B cell (primary cell): ENCODE measurements at regions not wholly inside any gene's neighbourhood (a gene's known extent, or its start where the extent isn't known, plus 50 kb on each side); places are given as distances from the start of the nearest gene placed in this dataset.

Source experiments
- ATAC-seq: fragments of 200-7000 bp; cut with Tn5 transposase; one replicate; pipeline ENCODE4 v1.10.0; 2021; ENCODE audit warnings: low read depth, mild to moderate bottlenecking, moderate number of reproducible peaks, moderate library complexity
- CTCF ChIA-PET: fragments of 350-600 bp; sonication (Branson Sonifier 250); formaldehyde crosslinking; loops from one replicate; lab custom pipeline; 2021; ENCODE audit warnings: antibody characterized with exemption, inconsistent platforms; lab: Charles Lee
- POLR2A ChIA-PET: fragments of 350-600 bp; sonication (Branson Sonifier 250); formaldehyde crosslinking; loops from one replicate; lab custom pipeline; 2021; ENCODE audit warnings: antibody characterized with exemption; lab: Charles Lee
- DNase-seq: peaks from one replicate; pipeline ENCODE4 v3.0.0; 2013
- H2AFZ ChIP-seq: 2 replicates; pipeline ENCODE4 v1.6.1; 2012; ENCODE audit warnings: mild to moderate bottlenecking, low read depth, low read length; ENCODE audit not compliant: insufficient read depth, poor library complexity, severe bottlenecking
- H3K27ac ChIP-seq, 2 donors: 1 replicate in 1 of 2; 2 replicates in 1 of 2; pipeline ENCODE4 v1.5.1; 2012 to 2013; ENCODE audit warnings: low read length in 2 of 2, mild to moderate bottlenecking in 2 of 2, moderate library complexity in 1 of 2
- H3K27me3 ChIP-seq, 4 experiments: fragments of 200-600 bp in 1 of 4; sonication (generic) in 1 of 4; replicated peaks in 1 of 4; 1 replicate in 2 of 4; 2 replicates in 2 of 4; pipeline versions ENCODE4 v1.6.1 to v1.7.0; 2013 to 2016; ENCODE audit warnings: low read length in 3 of 4, mild to moderate bottlenecking in 2 of 4, mixed read lengths in 1 of 4, moderate library complexity in 1 of 4; ENCODE audit not compliant: insufficient read depth in 4 of 4, control insufficient read depth in 3 of 4; ENCODE audit errors: control extremely low read depth in 1 of 4
- H3K36me3 ChIP-seq, 2 experiments: replicated peaks in 1 of 2; 1 replicate in 1 of 2; 2 replicates in 1 of 2; pipeline versions ENCODE4 v1.6.1 to v1.7.1; 2013; ENCODE audit warnings: low read length in 1 of 2; ENCODE audit not compliant: insufficient read depth in 2 of 2, control insufficient read depth in 1 of 2; ENCODE audit errors: control extremely low read depth in 1 of 2, extremely low read depth in 1 of 2
- H3K4me1 ChIP-seq, 2 donors: fragments of 200-600 bp in 1 of 2; sonication (generic) in 1 of 2; 1 replicate in 1 of 2; 2 replicates in 1 of 2; pipeline versions ENCODE4 v1.5.1 to v1.6.1; 2013 to 2017; ENCODE audit warnings: low read length in 2 of 2; ENCODE audit not compliant: control insufficient read depth in 2 of 2, insufficient read depth in 2 of 2
- H3K4me2 ChIP-seq: replicated peaks from 2 replicates; pipeline ENCODE3; 2012; ENCODE audit warnings: mild to moderate bottlenecking, low read depth, low read length; ENCODE audit not compliant: poor library complexity, severe bottlenecking
- H3K4me3 ChIP-seq, 5 experiments: fragments of 200-600 bp in 1 of 5; sonication (generic) in 1 of 5; 1 replicate in 3 of 5; 2 replicates in 2 of 5; pipeline versions ENCODE4 v1.5.1 to v1.7.0; 2011 to 2016; ENCODE audit warnings: low read length in 4 of 5, mild to moderate bottlenecking in 4 of 5, low read depth in 2 of 5, control low read depth in 1 of 5, moderate library complexity in 1 of 5; ENCODE audit not compliant: insufficient read depth in 1 of 5; ENCODE audit errors: control extremely low read depth in 1 of 5, extremely low read depth in 1 of 5
- H3K79me2 ChIP-seq: fragments of 200-600 bp; sonication (generic); one replicate; pipeline ENCODE4 v1.6.0; 2016; ENCODE audit warnings: low read length; ENCODE audit not compliant: control insufficient read depth, insufficient read depth
- H3K9ac ChIP-seq: fragments of 200-600 bp; sonication (generic); 2 replicates; pipeline ENCODE4 v1.6.1; 2017; ENCODE audit warnings: mild to moderate bottlenecking, low read length, moderate library complexity
- H3K9me3 ChIP-seq, 3 donors: one replicate each; pipeline versions ENCODE4 v1.6.1 to v1.7.1; 2013; ENCODE audit warnings: low read length in 2 of 3; ENCODE audit not compliant: control insufficient read depth in 2 of 3, insufficient read depth in 1 of 3; ENCODE audit errors: control extremely low read depth in 1 of 3
- H4K20me1 ChIP-seq: 2 replicates; pipeline ENCODE4 v1.6.0; 2012; ENCODE audit warnings: mild to moderate bottlenecking, low read length; ENCODE audit not compliant: insufficient read depth, control insufficient read depth, poor library complexity, severe bottlenecking
- H3K27ac Mint-ChIP-seq: one replicate; pipeline ENCODE4 v1.8.0; 2021; ENCODE audit warnings: mixed read lengths
- H3K27me3 Mint-ChIP-seq: one replicate; pipeline ENCODE4 v1.8.0; 2021; ENCODE audit warnings: mixed read lengths
- H3K4me1 Mint-ChIP-seq: one replicate; pipeline ENCODE4 v1.8.0; 2021; ENCODE audit warnings: mixed read lengths
- H3K4me3 Mint-ChIP-seq: one replicate; pipeline ENCODE4 v1.8.0; 2021; ENCODE audit warnings: mixed read lengths
- H3K9me3 Mint-ChIP-seq: one replicate; pipeline ENCODE4 v1.8.0; 2022; ENCODE audit warnings: mixed read lengths; ENCODE audit not compliant: insufficient read depth
- EZH2 ChIP-seq: IDR thresholded peaks from 2 replicates; pipeline ENCODE4 v1.6.1; 2012; ENCODE audit warnings: borderline replicate concordance, low read depth, mild to moderate bottlenecking, moderate library complexity, low read length; ENCODE audit not compliant: insufficient read depth, poor library complexity, severe bottlenecking
- WGBS: methylation state at CpG from one replicate; pipeline ENCODE4 v1.1.5; 2013; ENCODE audit warnings: missing lambda C conversion rate; ENCODE audit not compliant: insufficient coverage; 5-methylcytosine and 5-hydroxymethylcytosine counted together
- intact Hi-C: fragments of 100-400 bp; cut with micrococcal nuclease; formaldehyde crosslinking; loops from one replicate; pipeline ENCODE4 v1.10.0; 2022
- TF ChIP-seq, protein P1 (sequence below): fragments of 200-600 bp; IDR thresholded peaks from one replicate; pipeline ENCODE4 v1.8.0; 2022; ENCODE audit warnings: antibody characterized with exemption, mild to moderate bottlenecking

DNA sequence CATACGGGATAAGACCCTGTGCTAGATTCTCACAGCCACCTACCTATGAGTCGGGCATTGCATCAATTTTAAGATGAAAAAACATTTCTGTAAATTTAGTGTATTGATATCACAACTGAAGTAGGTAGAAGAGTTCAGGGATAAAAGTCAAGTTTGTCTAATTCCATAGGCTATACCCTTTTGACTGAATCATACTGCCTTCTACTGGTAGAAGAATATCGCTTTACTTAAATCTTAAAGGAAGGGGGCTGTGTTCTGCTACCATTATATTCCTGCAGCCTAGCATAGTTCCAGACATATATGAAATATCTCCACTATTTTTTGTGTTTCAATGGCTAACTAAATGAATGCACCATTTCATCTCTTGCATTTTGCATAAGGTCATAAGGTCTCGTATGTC lies 1128.6 kb downstream of the CDH8 start:
- Histone ChIP-seq H3K4me3 (no peak overlapping the region), H4K20me1 (no peaks in the 10 kb centered on the region)
- WGBS, result no CpG with 5 or more reads among the region's 4 CpGs

GRCh38 chr16:60905811-60906210 lies 1130.4 kb downstream of the CDH8 start:
- WGBS, result 50% methylated on average over 1 of the region's 4 CpGs
- H3K9me3 Mint-ChIP-seq, result no peaks in the 10 kb centered on the region
- H3K27me3 Mint-ChIP-seq, result no peaks in the 10 kb centered on the region
- POLR2A ChIA-PET, result no interaction called here
- DNase-seq (no peak), ATAC-seq (no peak)
- Histone ChIP-seq H3K79me2 (no peaks in the 10 kb centered on the region), H4K20me1 (no peaks in the 10 kb centered on the region), H2AFZ (no peak overlapping the region), H3K4me2 (no peak overlapping the region), H3K9me3 (no peaks in the 10 kb centered on the region), H3K9ac (no peak overlapping the region), H3K4me1 (no peaks in the 10 kb centered on the region), H3K27me3 (no peaks in the 10 kb centered on the region), H3K36me3 (no peaks in the 10 kb centered on the region), H3K27ac (no peak overlapping the region), H3K4me3 (no peak overlapping the region)
- no peaks in the 10 kb centered on the region for H3K4me1 Mint-ChIP-seq
- TF ChIP-seq, protein P1, sequence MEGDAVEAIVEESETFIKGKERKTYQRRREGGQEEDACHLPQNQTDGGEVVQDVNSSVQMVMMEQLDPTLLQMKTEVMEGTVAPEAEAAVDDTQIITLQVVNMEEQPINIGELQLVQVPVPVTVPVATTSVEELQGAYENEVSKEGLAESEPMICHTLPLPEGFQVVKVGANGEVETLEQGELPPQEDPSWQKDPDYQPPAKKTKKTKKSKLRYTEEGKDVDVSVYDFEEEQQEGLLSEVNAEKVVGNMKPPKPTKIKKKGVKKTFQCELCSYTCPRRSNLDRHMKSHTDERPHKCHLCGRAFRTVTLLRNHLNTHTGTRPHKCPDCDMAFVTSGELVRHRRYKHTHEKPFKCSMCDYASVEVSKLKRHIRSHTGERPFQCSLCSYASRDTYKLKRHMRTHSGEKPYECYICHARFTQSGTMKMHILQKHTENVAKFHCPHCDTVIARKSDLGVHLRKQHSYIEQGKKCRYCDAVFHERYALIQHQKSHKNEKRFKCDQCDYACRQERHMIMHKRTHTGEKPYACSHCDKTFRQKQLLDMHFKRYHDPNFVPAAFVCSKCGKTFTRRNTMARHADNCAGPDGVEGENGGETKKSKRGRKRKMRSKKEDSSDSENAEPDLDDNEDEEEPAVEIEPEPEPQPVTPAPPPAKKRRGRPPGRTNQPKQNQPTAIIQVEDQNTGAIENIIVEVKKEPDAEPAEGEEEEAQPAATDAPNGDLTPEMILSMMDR, result no peak
- TF ChIP-seq EZH2, result no peak
- no peak overlapping the region for H3K27ac Mint-ChIP-seq
- CTCF ChIA-PET, result no interaction called here
- intact Hi-C loops, result no loop called here
- no peak overlapping the region for H3K4me3 Mint-ChIP-seq

More for the DNA sequence above, 1128.6 kb downstream of the CDH8 start:
- no peak for ATAC-seq
- Histone ChIP-seq H2AFZ (no peak overlapping the region), H3K4me2 (no peak overlapping the region), H3K36me3 (no peaks in the 10 kb centered on the region), H3K4me1 (no peaks in the 10 kb centered on the region), H3K79me2 (no peaks in the 10 kb centered on the region), H3K27ac (no peak overlapping the region), H3K27me3 (no peaks in the 10 kb centered on the region), H3K9ac (no peak overlapping the region), H3K9me3 (no peaks in the 10 kb centered on the region)
- intact Hi-C loops, result no loop called here
- H3K4me3 Mint-ChIP-seq, result no peak overlapping the region
- H3K4me1 Mint-ChIP-seq, result no peaks in the 10 kb centered on the region
- no peaks in the 10 kb centered on the region for H3K9me3 Mint-ChIP-seq
- no peak for DNase-seq
- ChIA-PET POLR2A (no interaction called here), CTCF (no interaction called here)
- no peaks in the 10 kb centered on the region for H3K27me3 Mint-ChIP-seq
- no peak overlapping the region for H3K27ac Mint-ChIP-seq
- no peak for TF ChIP-seq EZH2
- TF ChIP-seq, protein P1, result no peak
